ENCODE measurements at regions not wholly inside any gene's neighbourhood (a gene's known extent, or its start where the extent isn't known, plus 50 kb on each side); places are given as distances from the start of the nearest gene placed in this dataset.

DNA sequence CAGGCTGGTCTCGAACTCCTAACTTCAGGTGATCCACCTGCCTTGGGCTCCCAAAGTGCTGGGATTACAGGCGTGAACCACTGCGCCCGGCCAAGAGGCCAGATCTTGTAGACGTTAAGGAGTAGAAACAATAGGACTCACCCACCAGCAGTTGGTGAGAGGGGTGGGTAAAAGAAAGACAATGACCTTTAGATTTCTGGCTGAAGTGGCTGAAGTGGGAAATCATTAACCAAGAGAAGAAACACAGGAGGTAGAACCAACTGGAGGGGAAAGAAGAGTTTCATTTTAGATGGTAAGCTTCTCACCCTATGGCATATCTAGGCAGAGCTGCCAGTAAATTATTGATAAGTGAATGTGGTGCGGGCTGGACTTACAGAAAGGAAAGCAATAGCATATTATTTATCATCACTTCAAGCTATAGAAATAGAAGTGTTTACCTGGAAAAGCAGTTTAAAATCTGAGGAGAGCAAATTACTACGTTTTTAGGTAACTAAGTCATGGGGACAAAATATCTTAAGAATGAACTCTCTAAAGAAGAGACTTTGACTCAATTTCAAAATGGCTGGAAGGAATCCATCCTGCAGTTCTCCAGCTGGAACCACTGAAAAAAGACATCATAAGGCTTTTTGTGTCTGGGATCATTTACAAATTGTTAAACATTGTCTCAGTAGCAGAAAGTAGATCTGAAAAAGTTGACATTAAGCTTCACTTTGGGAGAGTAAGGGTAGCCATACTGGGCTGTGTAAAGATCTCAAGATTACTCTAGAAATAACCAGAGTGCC lies 109.6 kb downstream of the ALDH8A1 start:
- DNase-seq = no peak
- TF ChIP-seq EZH2 (IDR thresholded peaks at IDR 0.05; ENCODE audit: insufficient read depth, poor library complexity, severe bottlenecking) = no peak
- TF ChIP-seq EZH2phosphoT487 (IDR thresholded peaks at IDR 0.05; ENCODE audit: insufficient read depth, low read depth) = no peak

DNA sequence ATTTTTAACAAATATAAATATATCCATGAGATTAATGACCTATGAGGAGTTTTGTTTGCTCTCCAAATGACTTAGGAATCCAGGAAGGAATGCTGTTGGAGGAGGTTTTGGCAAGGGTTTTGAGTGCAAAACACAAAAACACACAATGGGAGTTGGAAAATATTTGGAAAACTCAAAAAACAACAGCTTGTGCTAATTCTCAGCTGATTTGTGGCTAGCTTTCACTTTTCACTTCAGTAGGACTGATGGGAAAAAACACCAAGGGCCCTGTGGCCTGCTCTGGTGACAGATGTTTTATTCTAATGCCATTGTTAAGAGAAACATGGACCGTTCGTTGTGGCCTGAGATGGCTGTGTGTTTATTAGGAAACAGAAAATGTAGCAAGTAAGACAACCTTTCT lies 113.9 kb downstream of the ALDH8A1 start:
- peak; percentile 16 for DNase-seq
- peak overlapping the region; percentile 1 for H3K4me2 ChIP-seq (ENCODE audit: unreplicated experiment)
- no peaks in the 10 kb centered on the region for H3K9me2 ChIP-seq (ENCODE audit: insufficient read depth)
- H3K9me3 ChIP-seq (ENCODE audit: low read depth) = no peaks in the 10 kb centered on the region
- no peaks in the 10 kb centered on the region for H3K79me2 ChIP-seq (ENCODE audit: insufficient read depth)
- H4K20me1 ChIP-seq (ENCODE audit: insufficient read depth) = no peaks in the 10 kb centered on the region
- peak overlapping the region; percentile 50 for H2AFZ ChIP-seq
- H3K27me3 ChIP-seq (replicated peaks; ENCODE audit: insufficient read depth) = no peaks in the 10 kb centered on the region
- peaks cover 5% of the 10 kb centered on the region; the same call in 1 of the 2 replicates for H3F3A ChIP-seq (ENCODE audit: insufficient read depth)
- no peak overlapping the region for H3K27ac ChIP-seq
- peaks cover 13% of the 10 kb centered on the region for H3K4me1 ChIP-seq (ENCODE audit: insufficient read depth)
- H3K9ac ChIP-seq = no peak overlapping the region
- in situ Hi-C loops (cut with MboI) = no loop called here
- 17 to 18% methylated on average over 2 of the region's 2 CpGs for WGBS, 2 experiments (ENCODE audit: low coverage in 1 of 2, low lambda C conversion rate in 2 of 2, missing lambda C conversion rate in 2 of 2)
- TF ChIP-seq EZH2 (IDR thresholded peaks at IDR 0.05; ENCODE audit: insufficient read depth, poor library complexity, severe bottlenecking) (no peak), EZH2phosphoT487 (IDR thresholded peaks at IDR 0.05; ENCODE audit: insufficient read depth, low read depth) (no peak)
- no peaks in the 10 kb centered on the region for H3K36me3 ChIP-seq (ENCODE audit: low read depth)
- no peak overlapping the region for H3K4me3 ChIP-seq

More for the DNA sequence above, 109.6 kb downstream of the ALDH8A1 start:
- Histone ChIP-seq H3K27me3 (replicated peaks; ENCODE audit: insufficient read depth) (no peaks in the 10 kb centered on the region), H3K4me3 (no peak overlapping the region), H4K20me1 (ENCODE audit: insufficient read depth) (no peaks in the 10 kb centered on the region), H3F3A (ENCODE audit: insufficient read depth) (peaks cover 5% of the 10 kb centered on the region; the same call in 1 of the 2 replicates), H3K9ac (no peak overlapping the region), H3K4me1 (ENCODE audit: insufficient read depth) (peaks cover 13% of the 10 kb centered on the region), H3K9me3 (ENCODE audit: low read depth) (no peaks in the 10 kb centered on the region), H3K9me2 (ENCODE audit: insufficient read depth) (no peaks in the 10 kb centered on the region), H3K36me3 (ENCODE audit: low read depth) (no peaks in the 10 kb centered on the region), H3K4me2 (ENCODE audit: unreplicated experiment) (no peak overlapping the region), H3K79me2 (ENCODE audit: insufficient read depth) (no peaks in the 10 kb centered on the region), H2AFZ (no peak overlapping the region), H3K27ac (no peak overlapping the region)
- 69 to 74% methylated on average over 7 of the region's 7 CpGs for WGBS, 2 experiments (ENCODE audit: low coverage in 1 of 2, low lambda C conversion rate in 2 of 2, missing lambda C conversion rate in 2 of 2)
- in situ Hi-C loops (cut with MboI) = no loop called here

DNA sequence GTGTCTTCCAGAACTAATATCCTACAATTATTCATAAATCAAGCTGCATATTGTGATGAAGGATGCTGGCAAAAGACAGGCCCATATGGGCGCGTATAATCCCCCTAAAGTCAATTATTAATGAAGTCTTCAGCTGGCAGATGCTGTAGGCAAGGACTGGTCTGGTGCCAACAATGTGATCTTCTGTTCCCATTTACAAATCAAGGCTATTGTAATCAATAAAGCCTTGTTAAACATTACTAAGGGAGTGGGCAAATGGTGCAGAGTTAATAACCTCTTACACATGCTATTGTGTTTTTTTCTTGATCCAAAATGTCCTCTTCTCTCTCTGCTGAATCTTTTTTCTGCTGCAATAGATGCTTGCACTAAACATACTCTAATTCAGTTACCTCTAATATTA lies 119.0 kb downstream of the ALDH8A1 start:
- TF ChIP-seq EZH2phosphoT487 (IDR thresholded peaks at IDR 0.05; ENCODE audit: insufficient read depth, low read depth) (no peak), EZH2 (IDR thresholded peaks at IDR 0.05; ENCODE audit: insufficient read depth, poor library complexity, severe bottlenecking) (no peak)
- 73 to 74% methylated on average over 2 of the region's 2 CpGs for WGBS, 2 experiments (ENCODE audit: low coverage in 1 of 2, low lambda C conversion rate in 2 of 2, missing lambda C conversion rate in 2 of 2)
- in situ Hi-C loops (cut with MboI) = no loop called here
- no peaks in the 10 kb centered on the region for H3K36me3 ChIP-seq (ENCODE audit: low read depth)
- no peaks in the 10 kb centered on the region for H3K9me2 ChIP-seq (ENCODE audit: insufficient read depth)
- peaks cover 20% of the 10 kb centered on the region for H3K4me1 ChIP-seq (ENCODE audit: insufficient read depth)
- no peak overlapping the region for H3K9ac ChIP-seq
- no peaks in the 10 kb centered on the region for H3K9me3 ChIP-seq (ENCODE audit: low read depth)
- H3K79me2 ChIP-seq (ENCODE audit: insufficient read depth) = no peaks in the 10 kb centered on the region
- no peak overlapping the region for H3K4me3 ChIP-seq
- H4K20me1 ChIP-seq (ENCODE audit: insufficient read depth) = no peaks in the 10 kb centered on the region
- DNase-seq = no peak
- no peak overlapping the region for H2AFZ ChIP-seq
- no peak overlapping the region for H3K4me2 ChIP-seq (ENCODE audit: unreplicated experiment)
- no peak overlapping the region for H3K27ac ChIP-seq
- no peaks in the 10 kb centered on the region for H3K27me3 ChIP-seq (replicated peaks; ENCODE audit: insufficient read depth)
- 0 out of 2 replicates have a peak, but pooled peaks cover 6% of the 10 kb centered on the region for H3F3A ChIP-seq (ENCODE audit: insufficient read depth)

GRCh38 chr6:134830194-134830593 lies 119.7 kb downstream of the ALDH8A1 start:
- H4K20me1 ChIP-seq (ENCODE audit: insufficient read depth) = no peaks in the 10 kb centered on the region
- H3K36me3 ChIP-seq (ENCODE audit: low read depth) = no peaks in the 10 kb centered on the region
- no peaks in the 10 kb centered on the region for H3K27me3 ChIP-seq (replicated peaks; ENCODE audit: insufficient read depth)
- H3K79me2 ChIP-seq (ENCODE audit: insufficient read depth) = no peaks in the 10 kb centered on the region
- H2AFZ ChIP-seq = no peak overlapping the region
- H3K9me3 ChIP-seq (ENCODE audit: low read depth) = no peaks in the 10 kb centered on the region
- no peak overlapping the region for H3K4me3 ChIP-seq
- H3K4me2 ChIP-seq (ENCODE audit: unreplicated experiment) = no peak overlapping the region
- no peaks in the 10 kb centered on the region for H3K9me2 ChIP-seq (ENCODE audit: insufficient read depth)
- H3K27ac ChIP-seq = no peak overlapping the region
- TF ChIP-seq EZH2phosphoT487 (IDR thresholded peaks at IDR 0.05; ENCODE audit: insufficient read depth, low read depth) (no peak), EZH2 (IDR thresholded peaks at IDR 0.05; ENCODE audit: insufficient read depth, poor library complexity, severe bottlenecking) (no peak)
- peaks cover 16% of the 10 kb centered on the region for H3K4me1 ChIP-seq (ENCODE audit: insufficient read depth)
- no peak overlapping the region for H3K9ac ChIP-seq
- 60 to 62% methylated on average over 4 of the region's 4 CpGs for WGBS, 2 experiments (ENCODE audit: low coverage in 1 of 2, low lambda C conversion rate in 2 of 2, missing lambda C conversion rate in 2 of 2)
- in situ Hi-C loops (cut with MboI) = no loop called here
- DNase-seq = peak; percentile 24
- H3F3A ChIP-seq (ENCODE audit: insufficient read depth) = 0 out of 2 replicates have a peak, but pooled peaks cover 6% of the 10 kb centered on the region
